OCI-LY1 (cell line): ENCODE measurements at regions not wholly inside any gene's neighbourhood (a gene's known extent, or its start where the extent isn't known, plus 50 kb on each side); places are given as distances from the start of the nearest gene placed in this dataset.

Experiments
- H2AFZ ChIP-seq: fragments of 200-600 bp; sonication (generic), shearing (Covaris generic); 2 replicates; pipeline ENCODE4 v1.6.0; 2014; ENCODE audit warnings: antibody characterized with exemption, mild to moderate bottlenecking, low read length
- H3F3A ChIP-seq: fragments of 200-600 bp; sonication (generic), shearing (Covaris generic); 2 replicates; pipeline ENCODE4 v1.6.0; 2014; ENCODE audit warnings: mild to moderate bottlenecking, antibody characterized with exemption, low read length, moderate library complexity; ENCODE audit not compliant: insufficient read depth
- H3K27ac ChIP-seq: fragments of 200-600 bp; sonication (generic); 2 replicates; pipeline ENCODE4 v1.5.1; 2014; ENCODE audit warnings: low read length, mixed run types, mild to moderate bottlenecking, low read depth; ENCODE audit not compliant: poor library complexity, severe bottlenecking
- H3K27me3 ChIP-seq: fragments of 200-600 bp; sonication (generic); 2 replicates; pipeline ENCODE4 v1.6.0; 2014; ENCODE audit warnings: antibody characterized with exemption, mild to moderate bottlenecking, low read length, moderate library complexity; ENCODE audit not compliant: insufficient read depth
- H3K36me3 ChIP-seq: fragments of 200-600 bp; sonication (generic); 2 replicates; pipeline ENCODE4 v1.6.1; 2014; ENCODE audit warnings: mild to moderate bottlenecking, antibody characterized with exemption, low read length, moderate library complexity, mixed read lengths; ENCODE audit not compliant: insufficient read depth
- H3K4me1 ChIP-seq: fragments of 200-600 bp; sonication (generic); 2 replicates; pipeline ENCODE4 v1.5.1; 2014; ENCODE audit warnings: mild to moderate bottlenecking, low read length, moderate library complexity; ENCODE audit not compliant: insufficient read depth, severe bottlenecking
- H3K4me2 ChIP-seq: fragments of 200-600 bp; sonication (generic), shearing (Covaris generic); 2 replicates; pipeline ENCODE4 v1.6.1; 2014; ENCODE audit warnings: low read length
- H3K4me3 ChIP-seq: fragments of 200-600 bp; sonication (generic); 2 replicates; pipeline ENCODE4 v1.5.1; 2014; ENCODE audit warnings: low read length, low read depth, mild to moderate bottlenecking, mixed read lengths; ENCODE audit not compliant: poor library complexity, severe bottlenecking
- H3K79me2 ChIP-seq: fragments of 200-600 bp; shearing (Covaris generic); 2 replicates; pipeline ENCODE4 v1.6.1; 2016; ENCODE audit warnings: mixed run types, low read length, mixed read lengths; ENCODE audit not compliant: insufficient read depth
- H3K9ac ChIP-seq: fragments of 200-600 bp; sonication (generic), shearing (Covaris generic); 2 replicates; pipeline ENCODE4 v1.6.1; 2014; ENCODE audit warnings: mild to moderate bottlenecking, low read length, mixed read lengths
- H3K9me2 ChIP-seq: fragments of 200-600 bp; sonication (generic), shearing (Covaris generic); 2 replicates; pipeline ENCODE4 v1.6.1; 2014; ENCODE audit warnings: low read depth, mild to moderate bottlenecking, low read length, mixed read lengths
- H3K9me3 ChIP-seq: fragments of 200-600 bp; shearing (Covaris generic); 2 replicates; pipeline ENCODE4 v1.6.1; 2014; ENCODE audit warnings: low read length, mixed read lengths
- H4K20me1 ChIP-seq: fragments of 200-600 bp; sonication (generic), shearing (Covaris generic); 2 replicates; pipeline ENCODE4 v1.6.0; 2016; ENCODE audit warnings: mild to moderate bottlenecking, low read length; ENCODE audit not compliant: insufficient read depth
- CTCF ChIP-seq: fragments of 200-600 bp; sonication (generic), shearing (Covaris generic); IDR thresholded peaks from 2 replicates; pipeline ENCODE4 v1.5.1; 2017; ENCODE audit warnings: mild to moderate bottlenecking, antibody characterized with exemption, low read length, moderate library complexity, mixed read lengths
- EZH2 ChIP-seq: fragments of 200-600 bp; sonication (generic), shearing (Covaris generic); IDR thresholded peaks from 2 replicates; pipeline ENCODE4 v1.8.0; 2017; ENCODE audit warnings: borderline replicate concordance, mixed run types, mild to moderate bottlenecking, antibody characterized with exemption, low read length, moderate library complexity, mixed read lengths

GRCh38 chr6:85996034-85996375, 353.3 kb upstream of the SYNCRIP start:
- no peak overlapping the region for H2AFZ ChIP-seq
- H3K79me2 ChIP-seq, result no peaks in the 10 kb centered on the region
- H3K27me3 ChIP-seq, result no peaks in the 10 kb centered on the region
- H3F3A ChIP-seq, result no peaks in the 10 kb centered on the region
- no peak overlapping the region for H3K9ac ChIP-seq
- TF ChIP-seq EZH2, result no peak
- TF ChIP-seq CTCF, result no peak
- no peaks in the 10 kb centered on the region for H3K9me2 ChIP-seq
- no peaks in the 10 kb centered on the region for H4K20me1 ChIP-seq
- H3K36me3 ChIP-seq, result no peaks in the 10 kb centered on the region
- H3K4me1 ChIP-seq, result no peaks in the 10 kb centered on the region
- H3K27ac ChIP-seq, result no peak overlapping the region
- H3K9me3 ChIP-seq, result no peaks in the 10 kb centered on the region
- H3K4me3 ChIP-seq, result no peak overlapping the region
- H3K4me2 ChIP-seq, result no peak overlapping the region

GRCh38 chr6:85995339-85996033, 352.8 kb upstream of the SYNCRIP start:
- no peaks in the 10 kb centered on the region for H3K4me1 ChIP-seq
- H3K9ac ChIP-seq, result no peak overlapping the region
- H3K4me3 ChIP-seq, result no peak overlapping the region
- H4K20me1 ChIP-seq, result no peaks in the 10 kb centered on the region
- no peaks in the 10 kb centered on the region for H3K9me3 ChIP-seq
- H3K27ac ChIP-seq, result no peak overlapping the region
- no peaks in the 10 kb centered on the region for H3K36me3 ChIP-seq
- no peaks in the 10 kb centered on the region for H3K27me3 ChIP-seq
- no peak overlapping the region for H3K4me2 ChIP-seq
- no peaks in the 10 kb centered on the region for H3K79me2 ChIP-seq
- no peaks in the 10 kb centered on the region for H3F3A ChIP-seq
- H3K9me2 ChIP-seq, result no peaks in the 10 kb centered on the region
- TF ChIP-seq EZH2 (no peak), CTCF (no peak)
- no peak overlapping the region for H2AFZ ChIP-seq

GRCh38 chr6:85986681-85987080, 344.0 kb upstream of the SYNCRIP start:
- Histone ChIP-seq H3K9me2 (no peaks in the 10 kb centered on the region), H3K4me3 (no peak overlapping the region), H2AFZ (no peak overlapping the region), H3F3A (no peaks in the 10 kb centered on the region), H3K27ac (no peak overlapping the region), H3K4me1 (no peaks in the 10 kb centered on the region), H3K9me3 (no peaks in the 10 kb centered on the region; the same call in 1 of the 2 replicates), H3K36me3 (no peaks in the 10 kb centered on the region), H3K9ac (no peak overlapping the region), H3K27me3 (no peaks in the 10 kb centered on the region), H4K20me1 (no peaks in the 10 kb centered on the region), H3K4me2 (no peak overlapping the region), H3K79me2 (no peaks in the 10 kb centered on the region)
- TF ChIP-seq CTCF (no peak), EZH2 (no peak)
